Tibial nerve (tissue), 4 donors: ENCODE measurements at regions not wholly inside any gene's neighbourhood (a gene's known extent, or its start where the extent isn't known, plus 50 kb on each side); places are given as distances from the start of the nearest gene placed in this dataset.

Source experiments
- DNase-seq, 2 donors: peaks; one replicate each; pipeline ENCODE4 v3.0.0-alpha.2; 2019; ENCODE audit warnings: low spot score in 2 of 2
- H3K27ac ChIP-seq, 4 donors: fragments of 200-600 bp; sonication (generic) in 3 of 4; one replicate each; pipeline ENCODE4 v1.5.1; 2017 to 2019; ENCODE audit warnings: mild to moderate bottlenecking in 1 of 4
- H3K27me3 ChIP-seq, 2 donors: fragments of 200-600 bp; sonication (generic) in 1 of 2; one replicate each; pipeline versions ENCODE4 v1.5.1 to v1.6.0; 2017 to 2019
- H3K36me3 ChIP-seq, 3 donors: fragments of 200-600 bp; sonication (generic); one replicate each; pipeline ENCODE4 v1.5.1; 2018 to 2019
- H3K4me1 ChIP-seq, 4 donors: fragments of 200-600 bp; sonication (generic) in 3 of 4; one replicate each; pipeline ENCODE4 v1.5.1; 2017 to 2019
- H3K4me3 ChIP-seq, 4 donors: fragments of 200-600 bp; sonication (generic) in 3 of 4; one replicate each; pipeline ENCODE4 v1.5.1; 2017 to 2019; ENCODE audit warnings: mild to moderate bottlenecking in 1 of 4, moderate library complexity in 1 of 4
- H3K9me3 ChIP-seq, 4 donors: fragments of 200-600 bp; sonication (generic) in 3 of 4; one replicate each; pipeline ENCODE4 v1.5.1; 2017 to 2019
- CTCF ChIP-seq, 5 experiments: fragments of 200-600 bp in 3 of 5; fragments of 450-650 bp in 2 of 5; sonication (generic) in 3 of 5; IDR thresholded peaks; one replicate each; pipeline ENCODE4 v1.5.1; 2016 to 2019; ENCODE audit warnings: antibody characterized with exemption in 5 of 5, mild to moderate bottlenecking in 3 of 5, moderate library complexity in 2 of 5
- EP300 ChIP-seq, 2 donors: sonication (generic); formaldehyde crosslinking; IDR thresholded peaks; one replicate each; pipeline ENCODE4 v1.6.1; 2017; ENCODE audit warnings: antibody characterized with exemption in 2 of 2, mild to moderate bottlenecking in 1 of 2
- POLR2A ChIP-seq, 2 donors: fragments of 450-650 bp; IDR thresholded peaks; one replicate each; pipeline ENCODE4 v1.6.1; 2017; ENCODE audit warnings: antibody characterized with exemption in 2 of 2, mild to moderate bottlenecking in 2 of 2, moderate library complexity in 2 of 2
- WGBS, 2 donors: methylation state at CpG; one replicate each; pipeline ENCODE4 v1.1.5; 2018; 5-methylcytosine and 5-hydroxymethylcytosine counted together

- TF ChIP-seq CTCF (IDR thresholded peaks at IDR 0.05) (no peak), EP300 (IDR thresholded peaks at IDR 0.05) (no peak), POLR2A (IDR thresholded peaks at IDR 0.05) (no peak)
- no peaks in the 10 kb centered on the region for H3K9me3 ChIP-seq
- H3K4me3 ChIP-seq: no peak overlapping the region
- H3K4me1 ChIP-seq: no peaks in the 10 kb centered on the region
- DNase-seq: no peak
- no peaks in the 10 kb centered on the region for H3K27me3 ChIP-seq
- no peak overlapping the region for H3K27ac ChIP-seq
- H3K36me3 ChIP-seq: no peaks in the 10 kb centered on the region
- WGBS, 2 donors: 85 to 96% methylated on average over 3 of the region's 3 CpGs
Measured at GRCh38 chr13:95441326-95441725, 111.2 kb upstream of the CLDN10 start.

GRCh38 chr13:95444006-95444730 is 108.4 kb upstream of the CLDN10 start:
- Histone ChIP-seq H3K27me3 (no peaks in the 10 kb centered on the region), H3K4me3 (no peak overlapping the region), H3K27ac (no peak overlapping the region), H3K4me1 (no peaks in the 10 kb centered on the region), H3K36me3 (no peaks in the 10 kb centered on the region), H3K9me3 (no peaks in the 10 kb centered on the region)
- 77 to 83% methylated on average over 6 of the region's 6 CpGs for WGBS, 2 donors
- no peak for TF ChIP-seq CTCF (IDR thresholded peaks at IDR 0.05)
- TF ChIP-seq POLR2A (IDR thresholded peaks at IDR 0.05): no peak
- no peak for TF ChIP-seq EP300 (IDR thresholded peaks at IDR 0.05)
- no peak for DNase-seq

GRCh38 chr13:95445131-95445530 is 107.4 kb upstream of the CLDN10 start:
- WGBS, 2 donors: 13 to 18% methylated on average over 4 of the region's 4 CpGs
- no peak overlapping the region for H3K4me3 ChIP-seq
- DNase-seq: no peak
- no peaks in the 10 kb centered on the region for H3K9me3 ChIP-seq
- no peak overlapping the region for H3K27ac ChIP-seq
- H3K4me1 ChIP-seq: no peaks in the 10 kb centered on the region
- TF ChIP-seq EP300 (IDR thresholded peaks at IDR 0.05) (no peak), POLR2A (IDR thresholded peaks at IDR 0.05) (no peak), CTCF (IDR thresholded peaks at IDR 0.05) (no peak)
- H3K27me3 ChIP-seq: no peaks in the 10 kb centered on the region
- H3K36me3 ChIP-seq: no peaks in the 10 kb centered on the region

- TF ChIP-seq CTCF (IDR thresholded peaks at IDR 0.05): no peak
- H3K4me3 ChIP-seq: no peak overlapping the region
- no peaks in the 10 kb centered on the region for H3K4me1 ChIP-seq
- no peak overlapping the region for H3K27ac ChIP-seq
- no peaks in the 10 kb centered on the region for H3K27me3 ChIP-seq
- no peak for DNase-seq
- H3K36me3 ChIP-seq: no peaks in the 10 kb centered on the region
- no peaks in the 10 kb centered on the region for H3K9me3 ChIP-seq
- 78 to 84% methylated on average over 8 of the region's 8 CpGs for WGBS, 2 donors
Measured at GRCh38 chr13:95447814-95448213, 104.7 kb upstream of the CLDN10 start.

- Histone ChIP-seq H3K27ac (no peak overlapping the region), H3K36me3 (no peaks in the 10 kb centered on the region), H3K4me1 (no peaks in the 10 kb centered on the region), H3K27me3 (no peaks in the 10 kb centered on the region), H3K9me3 (no peaks in the 10 kb centered on the region), H3K4me3 (no peak overlapping the region)
- no peak for DNase-seq
- no peak for TF ChIP-seq CTCF (IDR thresholded peaks at IDR 0.05)
- 87 to 94% methylated on average over 2 of the region's 2 CpGs for WGBS, 2 donors
Measured at GRCh38 chr13:95451656-95452055, 100.9 kb upstream of the CLDN10 start.
